SK-N-SH (cell line): ENCODE measurements at regions not wholly inside any gene's neighbourhood (a gene's known extent, or its start where the extent isn't known, plus 50 kb on each side); places are given as distances from the start of the nearest gene placed in this dataset.

Experiments
- CTCF ChIA-PET: fragments of 300-600, 350-600 bp; formaldehyde crosslinking; extraction: SDS; loops from one replicate; lab custom pipeline; 2021; lab: Yijun Ruan, JAX
- POLR2A ChIA-PET: fragments of 350-600 bp; sonication (Branson Sonifier 250); formaldehyde crosslinking; extraction: SDS; loops from one replicate; lab custom pipeline; 2020; ENCODE audit warnings: antibody characterized with exemption, inconsistent platforms; lab: Yijun Ruan, JAX
- DNase-seq: peaks from one replicate; pipeline ENCODE4 v3.0.0; 2012
- H2AFZ ChIP-seq: fragments of 200-600 bp; sonication (generic); 2 replicates; pipeline ENCODE4 v1.8.1; 2016; ENCODE audit warnings: antibody characterized with exemption, mild to moderate bottlenecking, low read depth
- H3F3A ChIP-seq: fragments of 200-600 bp; sonication (generic); replicated peaks from 2 replicates; pipeline ENCODE3; 2016; ENCODE audit warnings: antibody characterized with exemption, mild to moderate bottlenecking; ENCODE audit not compliant: insufficient read depth
- H3K27ac ChIP-seq, 2 experiments: fragments of 200-500 bp in 1 of 2; fragments of 200-600 bp in 1 of 2; sonication (Bioruptor generic) in 1 of 2; sonication (generic), shearing (Covaris generic) in 1 of 2; 2 replicates each; pipeline versions ENCODE4 v1.5.1 to v1.6.1; 2014 to 2016; ENCODE audit warnings: low read depth in 2 of 2, inconsistent platforms in 1 of 2, low read length in 1 of 2, mild to moderate bottlenecking in 1 of 2, mixed read lengths in 1 of 2
- H3K27me3 ChIP-seq: fragments of 200-600 bp; sonication (generic), shearing (Covaris generic); 2 replicates; pipeline ENCODE4 v1.6.1; 2016; ENCODE audit warnings: mixed run types; ENCODE audit not compliant: insufficient read depth
- H3K36me3 ChIP-seq, 2 experiments: fragments of 200-500 bp in 1 of 2; fragments of 200-600 bp in 1 of 2; sonication (Bioruptor generic) in 1 of 2; sonication (generic) in 1 of 2; replicated peaks in 1 of 2; 2 replicates each; pipeline versions ENCODE3 to v1.5.1; 2014 to 2016; ENCODE audit warnings: low read length in 1 of 2, mild to moderate bottlenecking in 1 of 2; ENCODE audit not compliant: insufficient read depth in 2 of 2, control insufficient read depth in 1 of 2
- H3K4me1 ChIP-seq, 2 experiments: fragments of 200-500 bp in 1 of 2; fragments of 200-600 bp in 1 of 2; sonication (Bioruptor generic) in 1 of 2; sonication (generic), shearing (Covaris generic) in 1 of 2; 2 replicates each; pipeline versions ENCODE4 v1.5.1 to v1.6.1; 2014 to 2016; ENCODE audit warnings: low read depth in 1 of 2, low read length in 1 of 2, mixed run types in 1 of 2; ENCODE audit not compliant: insufficient read depth in 2 of 2, control insufficient read depth in 1 of 2
- H3K4me2 ChIP-seq: fragments of 200-600 bp; sonication (generic), shearing (Covaris generic); 2 replicates; pipeline ENCODE4 v1.6.1; 2017; ENCODE audit warnings: mixed run types
- H3K4me3 ChIP-seq, 2 experiments: fragments of 200-500 bp in 1 of 2; fragments of 200-600 bp in 1 of 2; sonication (Bioruptor generic) in 1 of 2; sonication (generic), shearing (Covaris generic) in 1 of 2; 2 replicates each; pipeline versions ENCODE4 v1.5.1 to v1.8.1; 2014 to 2016; ENCODE audit warnings: low read depth in 2 of 2, inconsistent platforms in 1 of 2, low read length in 1 of 2, mild to moderate bottlenecking in 1 of 2, mixed read lengths in 1 of 2, moderate library complexity in 1 of 2
- H3K79me2 ChIP-seq: fragments of 200-600 bp; sonication (generic); 2 replicates; pipeline ENCODE4 v1.8.1; 2017; ENCODE audit warnings: mild to moderate bottlenecking; ENCODE audit not compliant: insufficient read depth
- H3K9ac ChIP-seq: fragments of 200-600 bp; sonication (generic); 2 replicates; pipeline ENCODE4 v1.6.1; 2017; ENCODE audit warnings: mixed run types
- H3K9me2 ChIP-seq: fragments of 200-600 bp; sonication (generic); 2 replicates; pipeline ENCODE4 v1.6.1; 2017; ENCODE audit warnings: mixed run types
- H3K9me3 ChIP-seq: fragments of 200-600 bp; sonication (generic); 2 replicates; pipeline ENCODE4 v1.6.1; 2017; ENCODE audit warnings: mixed run types, mild to moderate bottlenecking, moderate library complexity
- H4K20me1 ChIP-seq: fragments of 200-600 bp; sonication (generic); 2 replicates; pipeline ENCODE4 v1.6.1; 2017; ENCODE audit warnings: mild to moderate bottlenecking, mixed run types; ENCODE audit not compliant: insufficient read depth
- CHD2 ChIP-seq: fragments of 150-350 bp; IDR thresholded peaks from 2 replicates; pipeline ENCODE4 v1.6.1; 2018; ENCODE audit warnings: low read length; ENCODE audit not compliant: partially characterized antibody
- EP300 ChIP-seq, 2 experiments: IDR thresholded peaks; 2 replicates each; pipeline versions ENCODE4 v1.4.0 to v1.6.1; 2012; ENCODE audit warnings: borderline replicate concordance in 1 of 2, low read depth in 1 of 2, low read length in 1 of 2
- EZH2phosphoT487 ChIP-seq: fragments of 200-600 bp; sonication (generic); IDR thresholded peaks from 2 replicates; pipeline ENCODE4 v1.6.1; 2017; ENCODE audit warnings: low read depth, mixed run types, mild to moderate bottlenecking, antibody characterized with exemption, moderate library complexity, borderline replicate concordance
- FOSL2 ChIP-seq: IDR thresholded peaks from 2 replicates; pipeline ENCODE4 v1.4.0; 2012; ENCODE audit warnings: low read depth, mild to moderate bottlenecking, moderate library complexity, borderline replicate concordance
- FOXJ3 ChIP-seq: sonication (generic); formaldehyde crosslinking; IDR thresholded peaks from 2 replicates; pipeline ENCODE4 v1.5.1; 2020; ENCODE audit warnings: mild to moderate bottlenecking, missing genetic modification reagents
- FOXM1 ChIP-seq: IDR thresholded peaks from 2 replicates; pipeline ENCODE4 v1.4.0; 2012; ENCODE audit warnings: low read depth, mild to moderate bottlenecking
- GATA2 ChIP-seq: sonication (generic); formaldehyde crosslinking; IDR thresholded peaks from 2 replicates; pipeline ENCODE4 v1.5.0; 2020; ENCODE audit warnings: mild to moderate bottlenecking, missing genetic modification reagents
- JUND ChIP-seq: IDR thresholded peaks from 2 replicates; pipeline ENCODE4 v1.4.0; 2012
- MEF2A ChIP-seq: IDR thresholded peaks from 2 replicates; pipeline ENCODE4 v1.4.0; 2012; ENCODE audit warnings: low read depth, borderline replicate concordance
- MXI1 ChIP-seq: IDR thresholded peaks from 2 replicates; pipeline ENCODE4 v1.6.1; 2012; ENCODE audit warnings: mild to moderate bottlenecking, low read depth, low read length, improper control_type of control experiment
- NFIC ChIP-seq: IDR thresholded peaks from 2 replicates; pipeline ENCODE4 v1.4.0; 2012; ENCODE audit warnings: borderline replicate concordance
- NRF1 ChIP-seq: IDR thresholded peaks from 2 replicates; pipeline ENCODE4 v1.6.1; 2012; ENCODE audit warnings: low read depth, mild to moderate bottlenecking, low read length
- POLR2AphosphoS5 ChIP-seq: IDR thresholded peaks from 2 replicates; pipeline ENCODE4 v1.6.1; 2012; ENCODE audit warnings: low read depth, low read length
- RAD21 ChIP-seq: IDR thresholded peaks from 2 replicates; pipeline ENCODE4 v1.6.1; 2012; ENCODE audit warnings: mild to moderate bottlenecking, low read length
- RCOR1 ChIP-seq: fragments of 150-350 bp; IDR thresholded peaks from 2 replicates; pipeline ENCODE4 v1.6.1; 2017; ENCODE audit warnings: antibody characterized with exemption, low read length
- RFX5 ChIP-seq: IDR thresholded peaks from 2 replicates; pipeline ENCODE4 v1.6.1; 2012; ENCODE audit warnings: mild to moderate bottlenecking, improper control_type of control experiment, low read length
- SIN3A ChIP-seq: IDR thresholded peaks from 2 replicates; pipeline ENCODE4 v1.6.1; 2012; ENCODE audit warnings: low read depth, mild to moderate bottlenecking, low read length, moderate library complexity, borderline replicate concordance
- SMC3 ChIP-seq: IDR thresholded peaks from 2 replicates; pipeline ENCODE4 v1.6.1; 2012; ENCODE audit warnings: low read depth, low read length, improper control_type of control experiment
- TAF1 ChIP-seq: IDR thresholded peaks from 2 replicates; pipeline ENCODE4 v1.6.1; 2012; ENCODE audit warnings: low read depth, mild to moderate bottlenecking, low read length, moderate library complexity, borderline replicate concordance
- TEAD4 ChIP-seq: IDR thresholded peaks from 2 replicates; pipeline ENCODE4 v1.4.0; 2012; ENCODE audit warnings: mild to moderate bottlenecking, borderline replicate concordance; ENCODE audit not compliant: insufficient read depth
- YY1 ChIP-seq: IDR thresholded peaks from 2 replicates; pipeline ENCODE4 v1.4.0; 2012; ENCODE audit warnings: low read depth, mild to moderate bottlenecking
- WGBS: methylation state at CpG from one replicate; pipeline ENCODE4 v1.1.6; 2017; ENCODE audit warnings: low lambda C conversion rate; 5-methylcytosine and 5-hydroxymethylcytosine counted together
- TF ChIP-seq, protein P1 (sequence below): fragments of 150-350 bp; IDR thresholded peaks from 2 replicates; pipeline ENCODE4 v1.6.1; 2016; ENCODE audit warnings: mild to moderate bottlenecking, low read depth, low read length
- TF ChIP-seq, protein P2 (sequence below): IDR thresholded peaks from 2 replicates; pipeline ENCODE4 v1.4.0; 2012; ENCODE audit warnings: low read depth, borderline replicate concordance
- TF ChIP-seq, protein P3 (sequence below): fragments of 150-350 bp; IDR thresholded peaks from 2 replicates; pipeline ENCODE4 v1.6.1; 2017; ENCODE audit warnings: antibody characterized with exemption, low read length, low read depth, borderline replicate concordance
- TF ChIP-seq, protein P4 (sequence below): IDR thresholded peaks from 2 replicates; pipeline ENCODE4; 2012
- TF ChIP-seq, protein P5 (sequence below): IDR thresholded peaks from 2 replicates; pipeline ENCODE4 v1.4.0; 2012; ENCODE audit warnings: low read depth, borderline replicate concordance

DNA sequence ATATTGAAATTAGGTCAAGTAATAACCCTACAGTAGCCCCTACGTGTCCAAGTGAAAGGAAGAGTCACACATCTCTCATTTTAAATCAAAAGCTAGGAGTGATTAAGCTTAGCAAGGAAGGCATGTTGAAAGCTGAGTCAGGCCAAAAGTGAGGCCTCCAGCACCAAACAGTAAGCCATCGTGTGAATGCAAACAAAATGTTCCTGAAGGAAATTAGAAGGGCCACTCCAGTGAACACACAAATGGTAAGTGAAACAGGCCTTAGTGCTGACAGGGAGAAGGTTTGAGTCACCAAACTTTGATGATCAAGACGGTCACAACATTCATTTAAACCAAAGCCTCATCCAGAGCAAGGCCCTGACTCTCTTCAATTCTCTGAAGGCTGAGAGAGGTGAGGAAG lies 127.2 kb downstream of the SHANK2 start:
- Histone ChIP-seq H3K27ac (no peak overlapping the region), H4K20me1 (no peaks in the 10 kb centered on the region), H3K27me3 (no peaks in the 10 kb centered on the region), H3K79me2 (no peaks in the 10 kb centered on the region), H3F3A (no peaks in the 10 kb centered on the region), H3K4me3 (no peak overlapping the region), H3K9me2 (no peaks in the 10 kb centered on the region), H2AFZ (no peak overlapping the region), H3K9ac (no peak overlapping the region), H3K4me1 (no peaks in the 10 kb centered on the region), H3K9me3 (no peaks in the 10 kb centered on the region), H3K4me2 (no peak overlapping the region), H3K36me3 (no peaks in the 10 kb centered on the region)
- CTCF ChIA-PET, result interaction anchor here (1.0 kb wide), 1 partner anchor 127 kb away, joined by 3 read pairs; the partner anchor contains the start of gene SHANK2
- no peak for DNase-seq
- TF ChIP-seq CHD2 (no peak), TEAD4 (no peak), RFX5 (no peak), NFIC (no peak), EZH2phosphoT487 (no peak), SMC3 (no peak), POLR2AphosphoS5 (no peak), MXI1 (no peak), FOSL2 (no peak), SIN3A (no peak), FOXM1 (no peak), YY1 (no peak), RAD21 (no peak), GATA2 (CRISPR knock-in tag) (no peak), MEF2A (no peak), NRF1 (no peak)
- TF ChIP-seq, protein P1, sequence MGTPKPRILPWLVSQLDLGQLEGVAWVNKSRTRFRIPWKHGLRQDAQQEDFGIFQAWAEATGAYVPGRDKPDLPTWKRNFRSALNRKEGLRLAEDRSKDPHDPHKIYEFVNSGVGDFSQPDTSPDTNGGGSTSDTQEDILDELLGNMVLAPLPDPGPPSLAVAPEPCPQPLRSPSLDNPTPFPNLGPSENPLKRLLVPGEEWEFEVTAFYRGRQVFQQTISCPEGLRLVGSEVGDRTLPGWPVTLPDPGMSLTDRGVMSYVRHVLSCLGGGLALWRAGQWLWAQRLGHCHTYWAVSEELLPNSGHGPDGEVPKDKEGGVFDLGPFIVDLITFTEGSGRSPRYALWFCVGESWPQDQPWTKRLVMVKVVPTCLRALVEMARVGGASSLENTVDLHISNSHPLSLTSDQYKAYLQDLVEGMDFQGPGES, result no peak
- TF ChIP-seq, protein P2, sequence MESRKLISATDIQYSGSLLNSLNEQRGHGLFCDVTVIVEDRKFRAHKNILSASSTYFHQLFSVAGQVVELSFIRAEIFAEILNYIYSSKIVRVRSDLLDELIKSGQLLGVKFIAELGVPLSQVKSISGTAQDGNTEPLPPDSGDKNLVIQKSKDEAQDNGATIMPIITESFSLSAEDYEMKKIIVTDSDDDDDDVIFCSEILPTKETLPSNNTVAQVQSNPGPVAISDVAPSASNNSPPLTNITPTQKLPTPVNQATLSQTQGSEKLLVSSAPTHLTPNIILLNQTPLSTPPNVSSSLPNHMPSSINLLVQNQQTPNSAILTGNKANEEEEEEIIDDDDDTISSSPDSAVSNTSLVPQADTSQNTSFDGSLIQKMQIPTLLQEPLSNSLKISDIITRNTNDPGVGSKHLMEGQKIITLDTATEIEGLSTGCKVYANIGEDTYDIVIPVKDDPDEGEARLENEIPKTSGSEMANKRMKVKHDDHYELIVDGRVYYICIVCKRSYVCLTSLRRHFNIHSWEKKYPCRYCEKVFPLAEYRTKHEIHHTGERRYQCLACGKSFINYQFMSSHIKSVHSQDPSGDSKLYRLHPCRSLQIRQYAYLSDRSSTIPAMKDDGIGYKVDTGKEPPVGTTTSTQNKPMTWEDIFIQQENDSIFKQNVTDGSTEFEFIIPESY, result no peak
- POLR2A ChIA-PET, result no interaction called here
- 12% methylated on average over 3 of the region's 3 CpGs for WGBS

DNA sequence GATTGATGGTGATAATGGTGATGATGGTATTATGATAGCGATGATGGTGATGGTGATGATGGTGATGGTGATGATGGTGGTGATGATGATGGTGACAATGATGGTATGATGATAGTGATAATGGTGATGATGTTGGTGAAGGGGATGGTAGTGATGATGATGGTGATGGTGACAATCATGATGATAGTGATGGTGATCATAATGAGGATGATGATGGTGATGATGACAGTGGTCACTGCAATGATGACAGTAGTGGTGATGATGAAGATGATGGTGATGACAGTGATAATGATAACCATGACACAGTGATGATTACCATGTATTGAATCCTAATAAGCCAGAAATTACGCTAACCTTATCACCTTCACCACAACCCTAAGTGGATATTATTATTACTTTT lies 128.2 kb downstream of the SHANK2 start:
- no peaks in the 10 kb centered on the region for H3K4me1 ChIP-seq
- ChIA-PET POLR2A (no interaction called here), CTCF (no interaction called here)
- H3F3A ChIP-seq, result no peaks in the 10 kb centered on the region
- H3K9me2 ChIP-seq, result no peaks in the 10 kb centered on the region
- no peak overlapping the region for H3K4me3 ChIP-seq
- no peaks in the 10 kb centered on the region for H4K20me1 ChIP-seq
- H3K27ac ChIP-seq, result no peak overlapping the region
- H3K9ac ChIP-seq, result no peak overlapping the region
- WGBS, result 58% methylated on average over 2 of the region's 2 CpGs
- H2AFZ ChIP-seq, result no peak overlapping the region
- H3K36me3 ChIP-seq, result no peaks in the 10 kb centered on the region
- no peaks in the 10 kb centered on the region for H3K79me2 ChIP-seq
- H3K4me2 ChIP-seq, result no peak overlapping the region
- H3K27me3 ChIP-seq, result no peaks in the 10 kb centered on the region
- no peak for DNase-seq
- no peaks in the 10 kb centered on the region for H3K9me3 ChIP-seq
- TF ChIP-seq, protein P3, sequence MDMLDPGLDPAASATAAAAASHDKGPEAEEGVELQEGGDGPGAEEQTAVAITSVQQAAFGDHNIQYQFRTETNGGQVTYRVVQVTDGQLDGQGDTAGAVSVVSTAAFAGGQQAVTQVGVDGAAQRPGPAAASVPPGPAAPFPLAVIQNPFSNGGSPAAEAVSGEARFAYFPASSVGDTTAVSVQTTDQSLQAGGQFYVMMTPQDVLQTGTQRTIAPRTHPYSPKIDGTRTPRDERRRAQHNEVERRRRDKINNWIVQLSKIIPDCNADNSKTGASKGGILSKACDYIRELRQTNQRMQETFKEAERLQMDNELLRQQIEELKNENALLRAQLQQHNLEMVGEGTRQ, result no peak
- TF ChIP-seq, protein P4, sequence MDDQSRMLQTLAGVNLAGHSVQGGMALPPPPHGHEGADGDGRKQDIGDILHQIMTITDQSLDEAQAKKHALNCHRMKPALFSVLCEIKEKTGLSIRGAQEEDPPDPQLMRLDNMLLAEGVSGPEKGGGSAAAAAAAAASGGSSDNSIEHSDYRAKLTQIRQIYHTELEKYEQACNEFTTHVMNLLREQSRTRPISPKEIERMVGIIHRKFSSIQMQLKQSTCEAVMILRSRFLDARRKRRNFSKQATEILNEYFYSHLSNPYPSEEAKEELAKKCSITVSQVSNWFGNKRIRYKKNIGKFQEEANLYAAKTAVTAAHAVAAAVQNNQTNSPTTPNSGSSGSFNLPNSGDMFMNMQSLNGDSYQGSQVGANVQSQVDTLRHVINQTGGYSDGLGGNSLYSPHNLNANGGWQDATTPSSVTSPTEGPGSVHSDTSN, result no peak
- TF ChIP-seq GATA2 (CRISPR knock-in tag), result no peak
- TF ChIP-seq EP300 (IDR thresholded peaks at IDR 0.05; ENCODE audit: borderline replicate concordance in 1 of 2, low read depth in 1 of 2, low read length in 1 of 2), result no peak
- TF ChIP-seq FOXJ3, result no peak
- TF ChIP-seq RCOR1, result no peak
- TF ChIP-seq SMC3, result no peak
- no peak for TF ChIP-seq YY1
- TF ChIP-seq JUND, result no peak
- TF ChIP-seq, protein P5, sequence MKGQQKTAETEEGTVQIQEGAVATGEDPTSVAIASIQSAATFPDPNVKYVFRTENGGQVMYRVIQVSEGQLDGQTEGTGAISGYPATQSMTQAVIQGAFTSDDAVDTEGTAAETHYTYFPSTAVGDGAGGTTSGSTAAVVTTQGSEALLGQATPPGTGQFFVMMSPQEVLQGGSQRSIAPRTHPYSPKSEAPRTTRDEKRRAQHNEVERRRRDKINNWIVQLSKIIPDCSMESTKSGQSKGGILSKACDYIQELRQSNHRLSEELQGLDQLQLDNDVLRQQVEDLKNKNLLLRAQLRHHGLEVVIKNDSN, result no peak
- TF ChIP-seq TAF1, result no peak
- no peak for TF ChIP-seq POLR2AphosphoS5
